B cell (primary cell): ENCODE measurements at regions not wholly inside any gene's neighbourhood (a gene's known extent, or its start where the extent isn't known, plus 50 kb on each side); places are given as distances from the start of the nearest gene placed in this dataset.

Source experiments
- ATAC-seq: fragments of 200-7000 bp; cut with Tn5 transposase; one replicate; pipeline ENCODE4 v1.10.0; 2021; ENCODE audit warnings: low read depth, mild to moderate bottlenecking, moderate number of reproducible peaks, moderate library complexity
- CTCF ChIA-PET: fragments of 350-600 bp; sonication (Branson Sonifier 250); formaldehyde crosslinking; loops from one replicate; lab custom pipeline; 2021; ENCODE audit warnings: antibody characterized with exemption, inconsistent platforms; lab: Charles Lee
- POLR2A ChIA-PET: fragments of 350-600 bp; sonication (Branson Sonifier 250); formaldehyde crosslinking; loops from one replicate; lab custom pipeline; 2021; ENCODE audit warnings: antibody characterized with exemption; lab: Charles Lee
- DNase-seq: peaks from one replicate; pipeline ENCODE4 v3.0.0; 2013
- H2AFZ ChIP-seq: 2 replicates; pipeline ENCODE4 v1.6.1; 2012; ENCODE audit warnings: mild to moderate bottlenecking, low read depth, low read length; ENCODE audit not compliant: insufficient read depth, poor library complexity, severe bottlenecking
- H3K27ac ChIP-seq, 2 donors: 1 replicate in 1 of 2; 2 replicates in 1 of 2; pipeline ENCODE4 v1.5.1; 2012 to 2013; ENCODE audit warnings: low read length in 2 of 2, mild to moderate bottlenecking in 2 of 2, moderate library complexity in 1 of 2
- H3K27me3 ChIP-seq, 4 experiments: fragments of 200-600 bp in 1 of 4; sonication (generic) in 1 of 4; replicated peaks in 1 of 4; 1 replicate in 2 of 4; 2 replicates in 2 of 4; pipeline versions ENCODE4 v1.6.1 to v1.7.0; 2013 to 2016; ENCODE audit warnings: low read length in 3 of 4, mild to moderate bottlenecking in 2 of 4, mixed read lengths in 1 of 4, moderate library complexity in 1 of 4; ENCODE audit not compliant: insufficient read depth in 4 of 4, control insufficient read depth in 3 of 4; ENCODE audit errors: control extremely low read depth in 1 of 4
- H3K36me3 ChIP-seq, 2 experiments: replicated peaks in 1 of 2; 1 replicate in 1 of 2; 2 replicates in 1 of 2; pipeline versions ENCODE4 v1.6.1 to v1.7.1; 2013; ENCODE audit warnings: low read length in 1 of 2; ENCODE audit not compliant: insufficient read depth in 2 of 2, control insufficient read depth in 1 of 2; ENCODE audit errors: control extremely low read depth in 1 of 2, extremely low read depth in 1 of 2
- H3K4me1 ChIP-seq, 2 donors: fragments of 200-600 bp in 1 of 2; sonication (generic) in 1 of 2; 1 replicate in 1 of 2; 2 replicates in 1 of 2; pipeline versions ENCODE4 v1.5.1 to v1.6.1; 2013 to 2017; ENCODE audit warnings: low read length in 2 of 2; ENCODE audit not compliant: control insufficient read depth in 2 of 2, insufficient read depth in 2 of 2
- H3K4me2 ChIP-seq: replicated peaks from 2 replicates; pipeline ENCODE3; 2012; ENCODE audit warnings: mild to moderate bottlenecking, low read depth, low read length; ENCODE audit not compliant: poor library complexity, severe bottlenecking
- H3K4me3 ChIP-seq, 5 experiments: fragments of 200-600 bp in 1 of 5; sonication (generic) in 1 of 5; 1 replicate in 3 of 5; 2 replicates in 2 of 5; pipeline versions ENCODE4 v1.5.1 to v1.7.0; 2011 to 2016; ENCODE audit warnings: low read length in 4 of 5, mild to moderate bottlenecking in 4 of 5, low read depth in 2 of 5, control low read depth in 1 of 5, moderate library complexity in 1 of 5; ENCODE audit not compliant: insufficient read depth in 1 of 5; ENCODE audit errors: control extremely low read depth in 1 of 5, extremely low read depth in 1 of 5
- H3K79me2 ChIP-seq: fragments of 200-600 bp; sonication (generic); one replicate; pipeline ENCODE4 v1.6.0; 2016; ENCODE audit warnings: low read length; ENCODE audit not compliant: control insufficient read depth, insufficient read depth
- H3K9ac ChIP-seq: fragments of 200-600 bp; sonication (generic); 2 replicates; pipeline ENCODE4 v1.6.1; 2017; ENCODE audit warnings: mild to moderate bottlenecking, low read length, moderate library complexity
- H3K9me3 ChIP-seq, 3 donors: one replicate each; pipeline versions ENCODE4 v1.6.1 to v1.7.1; 2013; ENCODE audit warnings: low read length in 2 of 3; ENCODE audit not compliant: control insufficient read depth in 2 of 3, insufficient read depth in 1 of 3; ENCODE audit errors: control extremely low read depth in 1 of 3
- H4K20me1 ChIP-seq: 2 replicates; pipeline ENCODE4 v1.6.0; 2012; ENCODE audit warnings: mild to moderate bottlenecking, low read length; ENCODE audit not compliant: insufficient read depth, control insufficient read depth, poor library complexity, severe bottlenecking
- H3K27ac Mint-ChIP-seq: one replicate; pipeline ENCODE4 v1.8.0; 2021; ENCODE audit warnings: mixed read lengths
- H3K27me3 Mint-ChIP-seq: one replicate; pipeline ENCODE4 v1.8.0; 2021; ENCODE audit warnings: mixed read lengths
- H3K4me1 Mint-ChIP-seq: one replicate; pipeline ENCODE4 v1.8.0; 2021; ENCODE audit warnings: mixed read lengths
- H3K4me3 Mint-ChIP-seq: one replicate; pipeline ENCODE4 v1.8.0; 2021; ENCODE audit warnings: mixed read lengths
- H3K9me3 Mint-ChIP-seq: one replicate; pipeline ENCODE4 v1.8.0; 2022; ENCODE audit warnings: mixed read lengths; ENCODE audit not compliant: insufficient read depth
- EZH2 ChIP-seq: IDR thresholded peaks from 2 replicates; pipeline ENCODE4 v1.6.1; 2012; ENCODE audit warnings: borderline replicate concordance, low read depth, mild to moderate bottlenecking, moderate library complexity, low read length; ENCODE audit not compliant: insufficient read depth, poor library complexity, severe bottlenecking
- WGBS: methylation state at CpG from one replicate; pipeline ENCODE4 v1.1.5; 2013; ENCODE audit warnings: missing lambda C conversion rate; ENCODE audit not compliant: insufficient coverage; 5-methylcytosine and 5-hydroxymethylcytosine counted together
- intact Hi-C: fragments of 100-400 bp; cut with micrococcal nuclease; formaldehyde crosslinking; loops from one replicate; pipeline ENCODE4 v1.10.0; 2022
- TF ChIP-seq, protein P1 (sequence below): fragments of 200-600 bp; IDR thresholded peaks from one replicate; pipeline ENCODE4 v1.8.0; 2022; ENCODE audit warnings: antibody characterized with exemption, mild to moderate bottlenecking

- intact Hi-C loops = no loop called here
- no peaks in the 10 kb centered on the region for H3K9me3 ChIP-seq
- no peaks in the 10 kb centered on the region for H3K36me3 ChIP-seq
- peaks cover 6 to 11% of the 10 kb centered on the region in 2 donors for H3K4me1 ChIP-seq
- Mint-ChIP-seq H3K4me1 (peaks cover 12% of the 10 kb centered on the region), H3K4me3 (no peak overlapping the region), H3K9me3 (peaks cover under 1% of the 10 kb centered on the region), H3K27me3 (no peaks in the 10 kb centered on the region), H3K27ac (no peak overlapping the region)
- no peaks in the 10 kb centered on the region for H3K27me3 ChIP-seq
- no peak overlapping the region for H3K4me2 ChIP-seq
- H3K9ac ChIP-seq = no peak overlapping the region
- H3K79me2 ChIP-seq = no peaks in the 10 kb centered on the region
- DNase-seq (no peak), ATAC-seq (no peak)
- no CpG with 5 or more reads among the region's 1 CpG for WGBS
- CTCF ChIA-PET = no interaction called here
- no peak overlapping the region for H3K27ac ChIP-seq
- no peak overlapping the region for H3K4me3 ChIP-seq
- POLR2A ChIA-PET = no interaction called here
- no peak overlapping the region for H2AFZ ChIP-seq
- no peaks in the 10 kb centered on the region for H4K20me1 ChIP-seq
- no peak for TF ChIP-seq EZH2
- TF ChIP-seq, protein P1, sequence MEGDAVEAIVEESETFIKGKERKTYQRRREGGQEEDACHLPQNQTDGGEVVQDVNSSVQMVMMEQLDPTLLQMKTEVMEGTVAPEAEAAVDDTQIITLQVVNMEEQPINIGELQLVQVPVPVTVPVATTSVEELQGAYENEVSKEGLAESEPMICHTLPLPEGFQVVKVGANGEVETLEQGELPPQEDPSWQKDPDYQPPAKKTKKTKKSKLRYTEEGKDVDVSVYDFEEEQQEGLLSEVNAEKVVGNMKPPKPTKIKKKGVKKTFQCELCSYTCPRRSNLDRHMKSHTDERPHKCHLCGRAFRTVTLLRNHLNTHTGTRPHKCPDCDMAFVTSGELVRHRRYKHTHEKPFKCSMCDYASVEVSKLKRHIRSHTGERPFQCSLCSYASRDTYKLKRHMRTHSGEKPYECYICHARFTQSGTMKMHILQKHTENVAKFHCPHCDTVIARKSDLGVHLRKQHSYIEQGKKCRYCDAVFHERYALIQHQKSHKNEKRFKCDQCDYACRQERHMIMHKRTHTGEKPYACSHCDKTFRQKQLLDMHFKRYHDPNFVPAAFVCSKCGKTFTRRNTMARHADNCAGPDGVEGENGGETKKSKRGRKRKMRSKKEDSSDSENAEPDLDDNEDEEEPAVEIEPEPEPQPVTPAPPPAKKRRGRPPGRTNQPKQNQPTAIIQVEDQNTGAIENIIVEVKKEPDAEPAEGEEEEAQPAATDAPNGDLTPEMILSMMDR = no peak
Observed at GRCh38 chr5:33231214-33231710, 209.5 kb upstream of the TARS1 start.

- Histone ChIP-seq H3K79me2 (no peaks in the 10 kb centered on the region), H3K36me3 (no peaks in the 10 kb centered on the region), H2AFZ (no peak overlapping the region), H4K20me1 (no peaks in the 10 kb centered on the region), H3K9me3 (no peaks in the 10 kb centered on the region), H3K4me3 (no peak overlapping the region), H3K9ac (no peak overlapping the region), H3K4me1 (peaks cover 6 to 11% of the 10 kb centered on the region in 2 donors), H3K27me3 (no peaks in the 10 kb centered on the region), H3K27ac (no peak overlapping the region), H3K4me2 (no peak overlapping the region)
- no peaks in the 10 kb centered on the region for H3K27me3 Mint-ChIP-seq
- H3K4me1 Mint-ChIP-seq = peaks cover 14% of the 10 kb centered on the region
- ATAC-seq (no peak), DNase-seq (no peak)
- POLR2A ChIA-PET = no interaction called here
- no peaks in the 10 kb centered on the region for H3K9me3 Mint-ChIP-seq
- no peak for TF ChIP-seq EZH2
- TF ChIP-seq, protein P1 = no peak
- H3K27ac Mint-ChIP-seq = no peak overlapping the region
- WGBS = 75% methylated on average over 1 of the region's 4 CpGs
- no peak overlapping the region for H3K4me3 Mint-ChIP-seq
- CTCF ChIA-PET = no interaction called here
- intact Hi-C loops = no loop called here
Observed at GRCh38 chr5:33231935-33232334, 208.8 kb upstream of the TARS1 start.
